HepG2 (cell line): ENCODE measurements at regions not wholly inside any gene's neighbourhood (a gene's known extent, or its start where the extent isn't known, plus 50 kb on each side); places are given as distances from the start of the nearest gene placed in this dataset.

Source experiments
- ATAC-seq: fragments of 200-7000 bp; cut with Tn5 transposase; 3 replicates; pipeline ENCODE4 v1.9.1; 2020; ENCODE audit warnings: mild to moderate bottlenecking, moderate library complexity
- BruUV-seq: library from RNA; stranded (reverse); fragments of 400-500 nt; replicated peaks from 2 replicates; lab custom pipeline; 2021; lab: Mats Ljungman, UMichigan
- CTCF ChIA-PET: fragments of 300-600 bp; formaldehyde crosslinking; extraction: SDS; loops from one replicate; lab custom pipeline; 2021; ENCODE audit warnings: low total read pairs, inconsistent platforms, low intra/inter-chr PET ratio; lab: Yijun Ruan, JAX
- POLR2A ChIA-PET: fragments of 350-600 bp; sonication (Branson Sonifier 250); formaldehyde crosslinking; loops from one replicate; lab custom pipeline; 2020; ENCODE audit warnings: antibody characterized with exemption, inconsistent platforms; lab: Yijun Ruan, JAX
- DNase-seq: peaks from one replicate; pipeline ENCODE4 v3.0.0-alpha.2; 2015; ENCODE audit warnings: low spot score
- FAIRE-seq: peaks from 3 replicates; lab custom pipeline; 2011; peaks lifted over from hg19 to GRCh38; lab: Jason Lieb, UNC
- H2AFZ ChIP-seq: one replicate; pipeline ENCODE4 v1.6.1; 2011; ENCODE audit warnings: low read length, inconsistent platforms
- H3K27ac ChIP-seq: fragments of 300-600 bp; 3 replicates; pipeline ENCODE4 v1.8.0; 2011; ENCODE audit warnings: mixed run types, mild to moderate bottlenecking, mixed read lengths, low read length, inconsistent platforms; ENCODE audit not compliant: insufficient read depth; ENCODE audit errors: extremely low read length
- H3K27me3 ChIP-seq, 2 experiments: fragments of 200-600 bp in 1 of 2; 2 replicates in 1 of 2; 3 replicates in 1 of 2; pipeline versions ENCODE4 v1.6.0 to v1.8.0; 2011; ENCODE audit warnings: low read length in 2 of 2, mild to moderate bottlenecking in 2 of 2, moderate library complexity in 2 of 2, inconsistent platforms in 1 of 2; ENCODE audit not compliant: insufficient read depth in 2 of 2, control insufficient read depth in 1 of 2
- H3K36me3 ChIP-seq, 2 experiments: fragments of 200-600 bp in 1 of 2; replicated peaks in 1 of 2; 2 replicates in 1 of 2; 3 replicates in 1 of 2; pipeline versions ENCODE4 v1.5.1 to v1.8.0; 2011; ENCODE audit warnings: low read length in 2 of 2, inconsistent platforms in 1 of 2; ENCODE audit not compliant: insufficient read depth in 2 of 2, control insufficient read depth in 1 of 2
- H3K4me1 ChIP-seq: 2 replicates; pipeline ENCODE4 v1.5.1; 2012; ENCODE audit warnings: low read length, inconsistent platforms; ENCODE audit not compliant: insufficient read depth
- H3K4me2 ChIP-seq: 2 replicates; pipeline ENCODE4 v1.6.0; 2011; ENCODE audit warnings: low read depth, low read length, inconsistent platforms
- H3K4me3 ChIP-seq, 3 experiments: fragments of 200-600 bp in 1 of 3; sonication (generic), shearing (Covaris generic) in 1 of 3; replicated peaks in 1 of 3; 2 replicates each; pipeline ENCODE4 v1.5.1; 2011 to 2016; ENCODE audit warnings: low read length in 3 of 3, inconsistent platforms in 2 of 3, low read depth in 2 of 3, mild to moderate bottlenecking in 2 of 3, control low read depth in 1 of 3, mixed read lengths in 1 of 3; ENCODE audit not compliant: insufficient read depth in 1 of 3
- H3K79me2 ChIP-seq: one replicate; pipeline ENCODE4 v1.6.1; 2011; ENCODE audit warnings: low read length, inconsistent platforms; ENCODE audit not compliant: insufficient read depth
- H3K9ac ChIP-seq: 2 replicates; pipeline ENCODE4 v1.6.0; 2011; ENCODE audit warnings: mild to moderate bottlenecking, low read depth, low read length, inconsistent platforms; ENCODE audit not compliant: insufficient read depth
- H3K9me3 ChIP-seq: 2 replicates; pipeline ENCODE4 v1.5.1; 2012; ENCODE audit warnings: mild to moderate bottlenecking, low read length
- H4K20me1 ChIP-seq: 2 replicates; pipeline ENCODE4 v1.6.0; 2011; ENCODE audit warnings: inconsistent platforms, mild to moderate bottlenecking, low read length, moderate library complexity; ENCODE audit not compliant: insufficient read depth
- BCL6 ChIP-seq: IDR thresholded peaks from 2 replicates; pipeline ENCODE4 v1.6.1; 2016; ENCODE audit warnings: missing genetic modification reagents, missing compliant biosample characterization
- FOXK2 ChIP-seq: fragments of 450-650 bp; IDR thresholded peaks from 2 replicates; pipeline ENCODE4 v1.6.1; 2016
- KDM2A ChIP-seq: sonication (generic); formaldehyde crosslinking; IDR thresholded peaks from 2 replicates; pipeline ENCODE4 v1.4.0; 2020; ENCODE audit warnings: low read depth, missing genetic modification reagents, borderline replicate concordance
- KMT2A ChIP-seq: sonication (generic); formaldehyde crosslinking; IDR thresholded peaks from 2 replicates; pipeline ENCODE4 v1.4.0; 2020; ENCODE audit warnings: missing genetic modification reagents
- MLXIP ChIP-seq: sonication (generic); formaldehyde crosslinking; IDR thresholded peaks from 2 replicates; pipeline ENCODE4 v1.9.0; 2021; ENCODE audit warnings: missing genetic modification reagents, borderline replicate concordance
- NFE2L1 ChIP-seq: sonication (generic); formaldehyde crosslinking; IDR thresholded peaks from 2 replicates; pipeline ENCODE4 v1.4.0; 2020; ENCODE audit warnings: missing genetic modification reagents, mild to moderate bottlenecking, borderline replicate concordance
- NONO ChIP-seq, 2 experiments: fragments of 450-650 bp in 1 of 2; sonication (generic) in 1 of 2; formaldehyde crosslinking in 1 of 2; IDR thresholded peaks in 1 of 2; conservative IDR thresholded peaks in 1 of 2; 2 replicates each; pipeline versions ENCODE4 v1.6.1 to v1.8.0; 2017 to 2022; ENCODE audit warnings: mild to moderate bottlenecking in 1 of 2, missing genetic modification reagents in 1 of 2, moderate library complexity in 1 of 2
- PHF21A ChIP-seq: sonication (generic); formaldehyde crosslinking; IDR thresholded peaks from 2 replicates; pipeline ENCODE4 v1.5.0; 2020; ENCODE audit warnings: mild to moderate bottlenecking, missing genetic modification reagents
- POGZ ChIP-seq: sonication (generic); formaldehyde crosslinking; IDR thresholded peaks from 2 replicates; pipeline ENCODE4 v1.4.0; 2020; ENCODE audit warnings: mild to moderate bottlenecking, missing genetic modification reagents
- PTBP1 ChIP-seq: fragments of 200-400 bp; formaldehyde crosslinking; IDR thresholded peaks from 2 replicates; pipeline ENCODE4 v1.6.1; 2018; ENCODE audit warnings: low read length, low read depth; ENCODE audit not compliant: poor library complexity, severe bottlenecking
- SNAPC4 ChIP-seq: sonication (generic); formaldehyde crosslinking; IDR thresholded peaks from 2 replicates; pipeline ENCODE4 v1.4.0; 2020; ENCODE audit warnings: mild to moderate bottlenecking, missing genetic modification reagents
- TCF12 ChIP-seq, 2 experiments: fragments of 450-650 bp in 1 of 2; sonication (generic) in 1 of 2; formaldehyde crosslinking in 1 of 2; IDR thresholded peaks; 2 replicates each; pipeline versions ENCODE4 v1.6.1 to v1.8.0; 2017 to 2022; ENCODE audit warnings: antibody characterized with exemption in 1 of 2, mild to moderate bottlenecking in 1 of 2, missing genetic modification reagents in 1 of 2, moderate library complexity in 1 of 2
- TERF1 ChIP-seq: sonication (generic); formaldehyde crosslinking; IDR thresholded peaks from 2 replicates; pipeline ENCODE4 v1.8.0; 2022; ENCODE audit warnings: mild to moderate bottlenecking, missing genetic modification reagents, moderate library complexity
- ZNF282 ChIP-seq: fragments of 450-650 bp; IDR thresholded peaks from 2 replicates; pipeline ENCODE4 v1.6.1; 2018; ENCODE audit not compliant: partially characterized antibody
- ZNF768 ChIP-seq: sonication (generic); formaldehyde crosslinking; IDR thresholded peaks from 2 replicates; pipeline ENCODE4 v1.4.0; 2020; ENCODE audit warnings: missing genetic modification reagents
- WGBS: methylation state at CpG from one replicate; pipeline ENCODE4 v1.1.6; 2017; ENCODE audit warnings: low lambda C conversion rate; 5-methylcytosine and 5-hydroxymethylcytosine counted together
- in situ Hi-C: cut with HindIII; loops from 2 replicates; pipeline ENCODE4 v1.10.0; 2017; ENCODE audit warnings: low pct_unique_long_range_greater_than_20kb; ENCODE audit not compliant: extremely low pct_ligation_motif_present
- intact Hi-C: fragments of 100-400 bp; cut with micrococcal nuclease; formaldehyde crosslinking; loops from one replicate; pipeline ENCODE4 v1.10.0; 2022; ENCODE audit not compliant: unreplicated experiment

GRCh38 chr3:110262896-110263295 is 808.7 kb upstream of the NECTIN3 start (continued):
- TF ChIP-seq MLXIP (CRISPR knock-in tag) (no peak), ZNF768 (CRISPR knock-in tag) (no peak), TCF12 (IDR thresholded peaks at IDR 0.05) (no peak), TCF12 (CRISPR knock-in tag; IDR thresholded peaks at IDR 0.05) (no peak), PTBP1 (no peak)
- TF ChIP-seq, all 625 proteins: peak for 0

DNA sequence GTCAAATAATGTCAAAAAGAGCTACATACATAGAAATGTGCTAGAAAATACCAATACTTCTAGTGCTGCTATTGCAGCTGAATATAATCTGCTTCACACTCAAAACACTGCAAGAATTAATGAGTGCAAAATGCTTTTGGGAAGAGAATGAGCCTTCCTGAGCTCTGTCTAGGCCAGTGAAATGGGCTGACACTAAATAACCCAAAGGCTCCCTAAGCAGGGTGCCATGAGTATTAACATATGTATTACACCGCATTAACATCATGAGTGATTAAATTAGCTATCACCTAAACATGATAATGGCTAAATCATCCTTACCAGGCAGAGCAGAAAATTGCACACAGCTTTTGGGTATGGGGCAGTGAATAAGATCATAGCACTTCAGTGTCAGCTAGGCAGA is 806.3 kb upstream of the NECTIN3 start:
- no peak overlapping the region for H3K4me2 ChIP-seq
- no peaks in the 10 kb centered on the region for H3K4me1 ChIP-seq
- in situ Hi-C loops, result no loop called here
- H2AFZ ChIP-seq, result no peak overlapping the region
- DNase-seq, result no peak
- H3K9ac ChIP-seq, result no peak overlapping the region
- H3K36me3 ChIP-seq, result no peaks in the 10 kb centered on the region
- no peak overlapping the region for H3K4me3 ChIP-seq
- POLR2A ChIA-PET, result no interaction called here
- H3K79me2 ChIP-seq, result no peaks in the 10 kb centered on the region
- TF ChIP-seq KMT2A (CRISPR knock-in tag) (no peak), NONO (IDR thresholded peaks at IDR 0.05) (no peak), NONO (CRISPR knock-in tag; conservative IDR thresholded peaks at IDR 0.05) (no peak), KDM2A (CRISPR knock-in tag) (no peak), FOXK2 (no peak), NFE2L1 (CRISPR knock-in tag) (no peak), POGZ (CRISPR knock-in tag) (no peak), TERF1 (no peak), ZNF282 (no peak), BCL6 (no peak), PHF21A (CRISPR knock-in tag) (no peak), SNAPC4 (no peak)
- TF ChIP-seq, all 625 proteins: peak for 0
- no peaks in the 10 kb centered on the region for H3K9me3 ChIP-seq
- ATAC-seq, result no peak
- 0% methylated on average over 1 of the region's 1 CpG for WGBS
- intact Hi-C loops, result no loop called here
- no peak for FAIRE-seq
- H3K27ac ChIP-seq, result no peak overlapping the region
- H4K20me1 ChIP-seq, result no peaks in the 10 kb centered on the region
- H3K27me3 ChIP-seq, result no peaks in the 10 kb centered on the region
- CTCF ChIA-PET, result no interaction called here
- no TSS peak for BruUV-seq
